Loucy (cell line): ENCODE measurements at regions not wholly inside any gene's neighbourhood (a gene's known extent, or its start where the extent isn't known, plus 50 kb on each side); places are given as distances from the start of the nearest gene placed in this dataset.

Source experiments
- EZH2phosphoT487 ChIP-seq: fragments of 200-600 bp; IDR thresholded peaks from 2 replicates; pipeline ENCODE4 v1.6.1; 2018; ENCODE audit warnings: antibody characterized with exemption, mild to moderate bottlenecking, moderate library complexity, borderline replicate concordance
- TF ChIP-seq, protein P1 (sequence below): fragments of 200-600 bp; sonication (generic); conservative IDR thresholded peaks from 2 replicates; pipeline ENCODE4 v1.5.1; 2014; ENCODE audit warnings: mild to moderate bottlenecking, antibody characterized with exemption, low read length

DNA sequence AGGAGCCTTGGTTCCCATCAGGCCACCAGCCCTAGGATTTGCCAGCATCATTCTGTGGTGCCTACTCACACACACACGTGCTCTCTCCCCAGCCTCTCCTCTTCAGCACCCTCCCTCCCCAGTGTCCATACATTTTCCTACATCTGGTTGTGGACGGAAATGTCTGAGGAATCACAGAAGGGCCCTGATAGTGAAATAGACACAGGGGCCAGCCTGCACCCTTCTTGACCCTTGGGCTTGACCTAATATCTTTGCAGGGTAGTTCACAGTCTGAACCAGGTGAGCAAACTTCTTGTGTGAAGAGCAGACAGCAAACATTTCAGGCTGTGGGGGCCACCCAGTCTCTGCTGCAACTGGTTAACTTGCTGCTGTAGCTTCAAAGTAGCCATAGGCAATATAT is 108.5 kb upstream of the NXT1 start:
- TF ChIP-seq, protein P1, sequence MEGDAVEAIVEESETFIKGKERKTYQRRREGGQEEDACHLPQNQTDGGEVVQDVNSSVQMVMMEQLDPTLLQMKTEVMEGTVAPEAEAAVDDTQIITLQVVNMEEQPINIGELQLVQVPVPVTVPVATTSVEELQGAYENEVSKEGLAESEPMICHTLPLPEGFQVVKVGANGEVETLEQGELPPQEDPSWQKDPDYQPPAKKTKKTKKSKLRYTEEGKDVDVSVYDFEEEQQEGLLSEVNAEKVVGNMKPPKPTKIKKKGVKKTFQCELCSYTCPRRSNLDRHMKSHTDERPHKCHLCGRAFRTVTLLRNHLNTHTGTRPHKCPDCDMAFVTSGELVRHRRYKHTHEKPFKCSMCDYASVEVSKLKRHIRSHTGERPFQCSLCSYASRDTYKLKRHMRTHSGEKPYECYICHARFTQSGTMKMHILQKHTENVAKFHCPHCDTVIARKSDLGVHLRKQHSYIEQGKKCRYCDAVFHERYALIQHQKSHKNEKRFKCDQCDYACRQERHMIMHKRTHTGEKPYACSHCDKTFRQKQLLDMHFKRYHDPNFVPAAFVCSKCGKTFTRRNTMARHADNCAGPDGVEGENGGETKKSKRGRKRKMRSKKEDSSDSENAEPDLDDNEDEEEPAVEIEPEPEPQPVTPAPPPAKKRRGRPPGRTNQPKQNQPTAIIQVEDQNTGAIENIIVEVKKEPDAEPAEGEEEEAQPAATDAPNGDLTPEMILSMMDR: no peak
- TF ChIP-seq EZH2phosphoT487: no peak
